ENCODE measurements at regions not wholly inside any gene's neighbourhood (a gene's known extent, or its start where the extent isn't known, plus 50 kb on each side); places are given as distances from the start of the nearest gene placed in this dataset.

DNA sequence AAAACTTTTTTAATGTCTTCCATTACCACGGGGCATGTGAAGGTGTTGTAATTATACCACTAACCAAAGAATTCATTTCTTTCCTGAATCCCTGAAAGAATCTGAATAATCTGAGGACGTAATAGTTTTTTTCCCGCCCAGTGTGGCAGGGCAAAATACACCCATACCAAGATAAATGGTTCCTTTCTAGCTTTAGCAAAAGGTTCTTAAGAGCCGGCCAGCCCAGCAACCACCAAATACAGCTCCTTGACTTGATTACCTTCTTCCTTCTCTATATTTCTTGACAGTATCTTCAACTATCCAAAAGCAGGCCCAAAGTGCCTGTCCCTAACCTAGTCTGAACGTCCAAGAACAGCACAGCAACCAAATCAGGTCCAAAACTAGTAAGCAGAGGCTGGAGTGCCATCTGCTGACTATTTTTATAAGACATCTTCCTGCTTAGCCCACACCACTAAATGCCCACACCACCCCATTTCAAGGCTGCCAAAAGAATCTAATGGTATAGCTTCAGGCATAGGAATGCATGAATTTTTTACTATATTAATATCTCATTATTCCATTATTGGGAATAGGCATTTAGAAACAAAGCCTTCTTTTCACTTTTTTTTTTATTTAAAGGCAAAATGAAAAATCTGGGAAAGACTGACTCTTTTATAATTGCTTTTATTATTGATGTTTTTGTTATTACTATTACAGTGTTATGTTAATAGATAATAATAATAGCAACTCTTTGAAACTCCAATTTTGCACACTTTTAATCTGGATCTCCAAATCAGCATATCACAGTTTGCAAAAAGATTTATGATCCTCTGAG is 524.4 kb downstream of the MED13L start:
- Histone ChIP-seq H3K4me1 (peaks cover 31% of the 10 kb centered on the region), H3K36me3 (no peaks in the 10 kb centered on the region), H3K9ac (no peak overlapping the region), H3K79me2 (ENCODE audit: low read depth) (no peaks in the 10 kb centered on the region), H4K20me1 (ENCODE audit: low read depth) (no peaks in the 10 kb centered on the region), H3K9me3 (ENCODE audit: low read depth) (no peaks in the 10 kb centered on the region), H3F3A (ENCODE audit: low read depth) (peaks cover 6% of the 10 kb centered on the region), H2AFZ (replicated peaks) (no peak overlapping the region), H3K4me3 (no peak overlapping the region), H3K27ac (no peak overlapping the region), H3K27me3 (no peaks in the 10 kb centered on the region), H3K4me2 (no peak overlapping the region)
- H3K4me3 Mint-ChIP-seq, result no peak overlapping the region
- H3K27me3 Mint-ChIP-seq (ENCODE audit: insufficient read depth, low read depth), result peaks cover 6% of the 10 kb centered on the region
- H3K4me1 Mint-ChIP-seq, result peaks cover 8% of the 10 kb centered on the region
- TF ChIP-seq CTCF (IDR thresholded peaks at IDR 0.05) (peak; percentile 83), EZH2phosphoT487 (IDR thresholded peaks at IDR 0.05) (no peak)
- H3K27ac Mint-ChIP-seq, result no peak overlapping the region
- DNase-seq (ENCODE audit: low spot score), result peak; percentile 76
- no peaks in the 10 kb centered on the region for H3K9me3 Mint-ChIP-seq
- H3K36me3 Mint-ChIP-seq, result no peaks in the 10 kb centered on the region

DNA sequence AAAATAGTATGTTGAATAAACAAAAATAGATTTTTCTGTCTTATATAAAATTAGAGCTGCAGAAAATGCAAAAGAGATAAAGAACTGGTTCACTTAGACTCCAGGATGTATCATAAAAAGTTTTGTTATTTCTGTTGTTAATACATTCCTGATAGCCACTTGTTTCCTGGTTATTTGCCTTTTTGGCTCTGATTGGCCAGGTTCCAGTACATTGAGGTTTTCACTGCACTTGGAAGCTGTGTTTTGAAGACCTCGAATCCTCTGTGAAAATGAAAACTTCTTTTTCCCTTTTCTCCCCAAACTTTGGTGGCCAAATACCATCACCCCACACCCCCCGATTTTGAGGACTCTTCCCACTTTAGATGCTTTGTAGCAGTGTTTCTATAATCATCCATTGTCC is 525.3 kb downstream of the MED13L start:
- no peaks in the 10 kb centered on the region for H3K79me2 ChIP-seq (ENCODE audit: low read depth)
- no peak overlapping the region for H3K4me3 ChIP-seq
- no peaks in the 10 kb centered on the region for H4K20me1 ChIP-seq (ENCODE audit: low read depth)
- H3K4me2 ChIP-seq, result no peak overlapping the region
- H2AFZ ChIP-seq (replicated peaks), result no peak overlapping the region
- H3K36me3 ChIP-seq, result no peaks in the 10 kb centered on the region
- H3K27ac ChIP-seq, result no peak overlapping the region
- no peaks in the 10 kb centered on the region for H3K27me3 ChIP-seq
- peaks cover 21% of the 10 kb centered on the region for H3K4me1 ChIP-seq
- Mint-ChIP-seq H3K27me3 (ENCODE audit: insufficient read depth, low read depth) (peaks cover 6% of the 10 kb centered on the region), H3K4me1 (peaks cover 8% of the 10 kb centered on the region), H3K4me3 (no peak overlapping the region), H3K27ac (no peak overlapping the region), H3K36me3 (no peaks in the 10 kb centered on the region), H3K9me3 (no peaks in the 10 kb centered on the region)
- no peaks in the 10 kb centered on the region for H3K9me3 ChIP-seq (ENCODE audit: low read depth)
- no peak overlapping the region for H3K9ac ChIP-seq
- DNase-seq (ENCODE audit: low spot score), result no peak
- no peaks in the 10 kb centered on the region for H3F3A ChIP-seq (ENCODE audit: low read depth)
- TF ChIP-seq EZH2phosphoT487 (IDR thresholded peaks at IDR 0.05) (no peak), CTCF (IDR thresholded peaks at IDR 0.05) (no peak), EZH2 (IDR thresholded peaks at IDR 0.05) (no peak)

- H3K36me3 Mint-ChIP-seq, result no peaks in the 10 kb centered on the region
- Histone ChIP-seq H3K27me3 (no peaks in the 10 kb centered on the region), H3K4me2 (no peak overlapping the region), H3K4me1 (peaks cover 4% of the 10 kb centered on the region), H4K20me1 (ENCODE audit: low read depth) (no peaks in the 10 kb centered on the region), H3K9ac (no peak overlapping the region), H2AFZ (replicated peaks) (no peak overlapping the region), H3F3A (ENCODE audit: low read depth) (no peaks in the 10 kb centered on the region), H3K27ac (no peak overlapping the region), H3K36me3 (no peaks in the 10 kb centered on the region), H3K4me3 (no peak overlapping the region), H3K79me2 (ENCODE audit: low read depth) (no peaks in the 10 kb centered on the region), H3K9me3 (ENCODE audit: low read depth) (no peaks in the 10 kb centered on the region)
- TF ChIP-seq EZH2phosphoT487 (IDR thresholded peaks at IDR 0.05) (no peak), EZH2 (IDR thresholded peaks at IDR 0.05) (no peak), CTCF (IDR thresholded peaks at IDR 0.05) (no peak)
- H3K9me3 Mint-ChIP-seq, result no peaks in the 10 kb centered on the region
- peaks cover 4% of the 10 kb centered on the region for H3K4me1 Mint-ChIP-seq
- H3K4me3 Mint-ChIP-seq, result no peak overlapping the region
- no peaks in the 10 kb centered on the region for H3K27me3 Mint-ChIP-seq (ENCODE audit: insufficient read depth, low read depth)
- DNase-seq (ENCODE audit: low spot score), result no peak
- no peak overlapping the region for H3K27ac Mint-ChIP-seq
Observed at GRCh38 chr12:115750340-115750739, 527.2 kb downstream of the MED13L start.
